HCT116 (cell line): ENCODE measurements at regions not wholly inside any gene's neighbourhood (a gene's known extent, or its start where the extent isn't known, plus 50 kb on each side); places are given as distances from the start of the nearest gene placed in this dataset.

Experiments used
- CEBPB ChIP-seq: IDR thresholded peaks from 2 replicates; pipeline ENCODE4 v1.6.1; 2012; ENCODE audit warnings: low read depth
- EGR1 ChIP-seq: IDR thresholded peaks from 2 replicates; pipeline ENCODE4 v1.6.1; 2012; ENCODE audit warnings: low read depth
- EZH2phosphoT487 ChIP-seq: fragments of 200-600 bp; IDR thresholded peaks from 2 replicates; pipeline ENCODE4 v1.6.1; 2018; ENCODE audit warnings: antibody characterized with exemption, borderline replicate concordance
- JUND ChIP-seq: IDR thresholded peaks from 2 replicates; pipeline ENCODE4 v1.6.1; 2012
- POLR2A ChIP-seq: IDR thresholded peaks from 2 replicates; pipeline ENCODE4 v1.7.0; 2011; ENCODE audit warnings: borderline replicate concordance; ENCODE audit not compliant: insufficient read depth, insufficient read length; ENCODE audit errors: extremely low read depth
- POLR2AphosphoS5 ChIP-seq: IDR thresholded peaks from 2 replicates; pipeline ENCODE4 v1.6.1; 2011; ENCODE audit warnings: mild to moderate bottlenecking, low read depth, low read length, moderate library complexity
- RAD21 ChIP-seq: IDR thresholded peaks from 2 replicates; pipeline ENCODE4 v1.6.1; 2012; ENCODE audit warnings: low read depth, mild to moderate bottlenecking
- REST ChIP-seq: IDR thresholded peaks from 2 replicates; pipeline ENCODE4 v1.6.1; 2012; ENCODE audit warnings: low read depth
- YY1 ChIP-seq: IDR thresholded peaks from 2 replicates; pipeline ENCODE4 v1.6.1; 2011; ENCODE audit warnings: low read length, low read depth, moderate library complexity, mild to moderate bottlenecking; ENCODE audit not compliant: insufficient replicate concordance; ENCODE audit errors: extremely low read depth
- ZFX ChIP-seq: fragments of 450-650 bp; IDR thresholded peaks from 2 replicates; pipeline ENCODE4 v1.6.1; 2017
- TF ChIP-seq, protein P1 (sequence below), 3 experiments: fragments of 200-600 bp in 1 of 3; sonication (generic) in 1 of 3; IDR thresholded peaks in 2 of 3; conservative IDR thresholded peaks in 1 of 3; 2 replicates each; pipeline ENCODE4 v1.5.1; 2012 to 2017; ENCODE audit warnings: low read depth in 2 of 3, low read length in 2 of 3, antibody characterized with exemption in 1 of 3, borderline replicate concordance in 1 of 3, control low read depth in 1 of 3, mild to moderate bottlenecking in 1 of 3, mixed read lengths in 1 of 3, mixed run types in 1 of 3, moderate library complexity in 1 of 3; ENCODE audit not compliant: insufficient read depth in 1 of 3
- TF ChIP-seq, protein P2 (sequence below): IDR thresholded peaks from 2 replicates; pipeline ENCODE4 v1.6.1; 2011; ENCODE audit warnings: mild to moderate bottlenecking, low read length, moderate library complexity; ENCODE audit not compliant: insufficient replicate concordance; ENCODE audit errors: extremely low read depth

- TF ChIP-seq, protein P1, sequence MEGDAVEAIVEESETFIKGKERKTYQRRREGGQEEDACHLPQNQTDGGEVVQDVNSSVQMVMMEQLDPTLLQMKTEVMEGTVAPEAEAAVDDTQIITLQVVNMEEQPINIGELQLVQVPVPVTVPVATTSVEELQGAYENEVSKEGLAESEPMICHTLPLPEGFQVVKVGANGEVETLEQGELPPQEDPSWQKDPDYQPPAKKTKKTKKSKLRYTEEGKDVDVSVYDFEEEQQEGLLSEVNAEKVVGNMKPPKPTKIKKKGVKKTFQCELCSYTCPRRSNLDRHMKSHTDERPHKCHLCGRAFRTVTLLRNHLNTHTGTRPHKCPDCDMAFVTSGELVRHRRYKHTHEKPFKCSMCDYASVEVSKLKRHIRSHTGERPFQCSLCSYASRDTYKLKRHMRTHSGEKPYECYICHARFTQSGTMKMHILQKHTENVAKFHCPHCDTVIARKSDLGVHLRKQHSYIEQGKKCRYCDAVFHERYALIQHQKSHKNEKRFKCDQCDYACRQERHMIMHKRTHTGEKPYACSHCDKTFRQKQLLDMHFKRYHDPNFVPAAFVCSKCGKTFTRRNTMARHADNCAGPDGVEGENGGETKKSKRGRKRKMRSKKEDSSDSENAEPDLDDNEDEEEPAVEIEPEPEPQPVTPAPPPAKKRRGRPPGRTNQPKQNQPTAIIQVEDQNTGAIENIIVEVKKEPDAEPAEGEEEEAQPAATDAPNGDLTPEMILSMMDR (IDR thresholded peaks at IDR 0.05 in 2 of 3, conservative IDR thresholded peaks at IDR 0.05 in 1 of 3; ENCODE audit: borderline replicate concordance in 1 of 3, insufficient read depth in 1 of 3, low read depth in 2 of 3, low read length in 2 of 3): no peak
- no peak for TF ChIP-seq CEBPB
- no peak for TF ChIP-seq POLR2A
- TF ChIP-seq RAD21: no peak
- TF ChIP-seq, protein P2, sequence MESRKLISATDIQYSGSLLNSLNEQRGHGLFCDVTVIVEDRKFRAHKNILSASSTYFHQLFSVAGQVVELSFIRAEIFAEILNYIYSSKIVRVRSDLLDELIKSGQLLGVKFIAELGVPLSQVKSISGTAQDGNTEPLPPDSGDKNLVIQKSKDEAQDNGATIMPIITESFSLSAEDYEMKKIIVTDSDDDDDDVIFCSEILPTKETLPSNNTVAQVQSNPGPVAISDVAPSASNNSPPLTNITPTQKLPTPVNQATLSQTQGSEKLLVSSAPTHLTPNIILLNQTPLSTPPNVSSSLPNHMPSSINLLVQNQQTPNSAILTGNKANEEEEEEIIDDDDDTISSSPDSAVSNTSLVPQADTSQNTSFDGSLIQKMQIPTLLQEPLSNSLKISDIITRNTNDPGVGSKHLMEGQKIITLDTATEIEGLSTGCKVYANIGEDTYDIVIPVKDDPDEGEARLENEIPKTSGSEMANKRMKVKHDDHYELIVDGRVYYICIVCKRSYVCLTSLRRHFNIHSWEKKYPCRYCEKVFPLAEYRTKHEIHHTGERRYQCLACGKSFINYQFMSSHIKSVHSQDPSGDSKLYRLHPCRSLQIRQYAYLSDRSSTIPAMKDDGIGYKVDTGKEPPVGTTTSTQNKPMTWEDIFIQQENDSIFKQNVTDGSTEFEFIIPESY: no peak
- TF ChIP-seq POLR2AphosphoS5: no peak
- no peak for TF ChIP-seq ZFX
- TF ChIP-seq YY1: no peak
- TF ChIP-seq REST: no peak
- no peak for TF ChIP-seq EZH2phosphoT487
- TF ChIP-seq JUND: no peak
- no peak for TF ChIP-seq EGR1
Measured at GRCh38 chr10:45095286-45095685, 94.6 kb downstream of the ZNF22 start.
